Activated T-cell treated with anti-CD3 and anti-CD28 coated beads, Interleukin-2, amount 50 U/mL, for 72 hours (primary cell): ENCODE measurements at regions not wholly inside any gene's neighbourhood (a gene's known extent, or its start where the extent isn't known, plus 50 kb on each side); places are given as distances from the start of the nearest gene placed in this dataset.
"Not testable (repeated sequence)": the region's sequence is repeated elsewhere in the genome, so short reads cannot be mapped to it uniquely, and the experiment has no call there.

Source experiments
- ATAC-seq, 2 donors: fragments of 150-1000 bp; cut with Tn5 transposase; replicated peaks in 1 of 2; 2 replicates each; pipeline ENCODE4 v1.10.0; 2021; ENCODE audit warnings: moderate library complexity in 2 of 2, mild to moderate bottlenecking in 1 of 2
- DNase-seq, 2 donors: peaks; one replicate each; pipeline ENCODE4 v3.0.0; 2021 to 2022; ENCODE audit warnings: mixed read lengths in 1 of 2
- H3K27ac Mint-ChIP-seq: one replicate; pipeline ENCODE4 v1.8.0; 2022; ENCODE audit warnings: mild to moderate bottlenecking, moderate library complexity, mixed read lengths
- H3K27me3 Mint-ChIP-seq: one replicate; pipeline ENCODE4 v1.8.0; 2022; ENCODE audit warnings: low read depth, mixed read lengths
- H3K36me3 Mint-ChIP-seq, 2 donors: one replicate each; pipeline ENCODE4 v1.8.0; 2022; ENCODE audit warnings: mixed read lengths in 2 of 2, mild to moderate bottlenecking in 1 of 2; ENCODE audit not compliant: insufficient read depth in 2 of 2
- H3K4me1 Mint-ChIP-seq: one replicate; pipeline ENCODE4 v1.8.0; 2022; ENCODE audit warnings: low read depth, mixed read lengths
- H3K4me3 Mint-ChIP-seq, 2 donors: one replicate each; pipeline ENCODE4 v1.8.0; 2022; ENCODE audit warnings: mild to moderate bottlenecking in 2 of 2, mixed read lengths in 2 of 2, moderate library complexity in 2 of 2
- H3K9me3 Mint-ChIP-seq, 2 donors: one replicate each; pipeline ENCODE4 v1.8.0; 2022; ENCODE audit warnings: mixed read lengths in 2 of 2

- no peak overlapping the region for H3K27ac Mint-ChIP-seq
- no peak for ATAC-seq
Measured at GRCh38 chr5:144032375-144032774, 138.1 kb downstream of the YIPF5 start.

GRCh38 chr5:144033486-144033885, 137.0 kb downstream of the YIPF5 start:
- no peak for DNase-seq
- H3K9me3 Mint-ChIP-seq = no peaks in the 10 kb centered on the region
- H3K4me1 Mint-ChIP-seq = no peaks in the 10 kb centered on the region
- ATAC-seq = no peak
- H3K27me3 Mint-ChIP-seq = peaks cover 14% of the 10 kb centered on the region
- no peaks in the 10 kb centered on the region for H3K36me3 Mint-ChIP-seq
- H3K4me3 Mint-ChIP-seq = no peak overlapping the region
- no peak overlapping the region for H3K27ac Mint-ChIP-seq

More at GRCh38 chr5:144032375-144032774, 138.1 kb downstream of the YIPF5 start:
- H3K27me3 Mint-ChIP-seq = peaks cover 14% of the 10 kb centered on the region
- DNase-seq = no peak
- H3K4me1 Mint-ChIP-seq = no peaks in the 10 kb centered on the region
- no peaks in the 10 kb centered on the region for H3K36me3 Mint-ChIP-seq
- H3K9me3 Mint-ChIP-seq = no peaks in the 10 kb centered on the region
- H3K4me3 Mint-ChIP-seq = no peak overlapping the region

DNA sequence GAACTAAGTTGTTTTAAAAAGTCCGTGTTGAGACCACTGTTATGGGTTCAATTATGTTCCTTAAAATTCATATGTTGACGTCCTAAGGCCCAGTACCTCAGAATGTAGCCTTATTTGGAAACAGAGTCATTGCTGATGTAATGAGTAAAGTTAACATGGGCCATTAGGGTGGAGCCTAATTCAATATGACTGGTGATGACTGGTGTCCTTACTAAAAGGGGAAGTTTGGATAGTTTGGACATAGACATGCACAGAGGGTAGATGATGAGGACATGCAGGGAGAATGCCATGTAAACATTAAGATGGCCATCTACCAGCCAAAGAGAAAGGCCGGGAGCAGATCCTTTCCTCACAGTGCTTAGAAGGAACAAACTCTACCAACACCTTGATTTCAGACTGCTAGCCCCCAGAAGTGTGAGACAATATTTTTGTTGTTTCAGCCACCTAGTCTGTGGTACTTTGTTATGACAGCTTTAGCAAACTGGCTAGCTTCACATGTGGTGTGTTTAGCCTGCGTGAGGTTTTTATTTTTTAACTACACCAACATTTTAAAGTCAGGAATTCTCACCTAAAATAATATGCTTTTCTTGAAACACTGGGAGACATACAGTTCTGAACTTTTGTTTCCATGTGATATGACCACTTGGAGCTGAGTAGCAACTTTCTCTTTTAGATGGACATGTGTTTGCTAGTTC, 135.3 kb downstream of the YIPF5 start:
- ATAC-seq (no peak), DNase-seq (no peak)
- Mint-ChIP-seq H3K4me1 (no peaks in the 10 kb centered on the region), H3K4me3 (no peak overlapping the region), H3K27me3 (peaks cover 14% of the 10 kb centered on the region), H3K9me3 (no peaks in the 10 kb centered on the region), H3K36me3 (no peaks in the 10 kb centered on the region), H3K27ac (no peak overlapping the region)

DNA sequence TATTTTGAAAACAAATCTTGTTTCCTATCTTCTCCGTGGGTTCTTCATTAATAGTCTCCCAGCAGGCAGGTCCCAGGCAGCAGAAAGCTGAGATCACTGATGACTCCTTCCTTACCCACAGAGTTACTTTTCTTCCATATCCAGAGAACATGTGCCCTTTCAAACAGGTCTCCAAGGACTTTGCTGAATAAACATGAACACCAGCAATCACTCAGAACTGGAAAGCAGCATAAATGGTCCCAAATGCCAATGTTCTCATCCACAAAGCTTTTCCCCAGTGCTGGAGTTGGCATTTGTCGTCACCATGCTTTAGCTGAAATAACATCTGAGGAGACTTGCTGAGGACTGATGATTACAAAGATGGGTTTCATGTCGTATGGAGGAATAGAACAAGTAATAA, 134.0 kb downstream of the YIPF5 start:
- peaks cover 14% of the 10 kb centered on the region for H3K27me3 Mint-ChIP-seq
- DNase-seq = no peak
- no peaks in the 10 kb centered on the region for H3K36me3 Mint-ChIP-seq

GRCh38 chr5:144040615-144041305, 129.7 kb downstream of the YIPF5 start:
- DNase-seq (no peak), ATAC-seq (no peak)
- H3K9me3 Mint-ChIP-seq = no peaks in the 10 kb centered on the region
- peaks cover 10% of the 10 kb centered on the region for H3K27me3 Mint-ChIP-seq
- no peak overlapping the region for H3K27ac Mint-ChIP-seq
- no peaks in the 10 kb centered on the region for H3K4me1 Mint-ChIP-seq
- no peaks in the 10 kb centered on the region for H3K36me3 Mint-ChIP-seq
- H3K4me3 Mint-ChIP-seq = no peak overlapping the region

More for the DNA sequence above, 134.0 kb downstream of the YIPF5 start:
- ATAC-seq = no peak
- Mint-ChIP-seq H3K4me3 (no peak overlapping the region), H3K27ac (no peak overlapping the region), H3K9me3 (no peaks in the 10 kb centered on the region), H3K4me1 (no peaks in the 10 kb centered on the region)

DNA sequence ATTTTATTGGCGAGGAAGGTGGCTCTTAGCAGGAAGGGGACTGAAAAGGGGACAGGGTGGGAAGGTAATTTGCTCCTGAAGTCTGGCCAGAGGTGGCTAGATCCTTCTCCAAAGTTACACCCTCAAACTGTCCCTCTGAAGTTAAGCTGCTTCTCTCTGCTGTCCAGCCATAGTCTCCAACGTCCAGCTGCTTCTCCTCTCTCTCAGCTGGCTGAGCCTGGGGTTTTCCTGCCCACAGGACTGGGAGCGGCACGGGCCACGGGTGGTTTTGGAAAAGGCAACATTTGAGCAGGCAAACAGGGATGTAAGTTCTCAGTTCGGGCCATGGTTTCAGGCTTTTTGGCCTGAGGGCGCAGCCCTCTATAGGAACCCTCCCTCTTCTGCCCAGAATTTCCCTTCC, 128.3 kb downstream of the YIPF5 start:
- H3K36me3 Mint-ChIP-seq = no peaks in the 10 kb centered on the region
- no peaks in the 10 kb centered on the region for H3K4me1 Mint-ChIP-seq
- ATAC-seq = no peak
- H3K4me3 Mint-ChIP-seq = no peak overlapping the region
- DNase-seq = no peak
- no peak overlapping the region for H3K27ac Mint-ChIP-seq
- no peaks in the 10 kb centered on the region for H3K9me3 Mint-ChIP-seq
- H3K27me3 Mint-ChIP-seq = no peaks in the 10 kb centered on the region

GRCh38 chr5:144048259-144048856, 122.1 kb downstream of the YIPF5 start:
- Mint-ChIP-seq H3K4me3 (no peak overlapping the region), H3K9me3 (no peaks in the 10 kb centered on the region), H3K27me3 (peaks cover 15% of the 10 kb centered on the region), H3K4me1 (no peaks in the 10 kb centered on the region), H3K27ac (no peak overlapping the region), H3K36me3 (no peaks in the 10 kb centered on the region)
- ATAC-seq (no peak), DNase-seq (no peak)

DNA sequence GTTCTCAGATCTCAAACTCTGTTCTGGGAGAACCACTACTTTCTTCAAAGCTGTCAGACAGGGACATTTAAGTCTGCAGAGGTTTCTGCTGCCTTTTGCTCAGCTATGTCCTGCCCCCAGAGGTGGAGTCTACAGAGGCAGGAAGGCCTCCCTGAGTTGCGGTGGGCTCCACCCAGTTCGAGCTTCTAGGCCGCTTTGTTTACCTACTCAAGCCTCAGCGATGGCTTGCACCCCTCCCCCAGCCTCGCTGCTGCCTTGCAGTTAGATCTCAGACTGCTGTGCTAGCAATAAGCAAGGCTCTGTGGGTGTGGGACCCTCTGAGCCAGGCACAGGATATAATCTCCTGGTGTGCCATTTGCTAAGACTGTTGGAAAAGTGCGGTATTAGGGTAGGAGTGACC, 115.1 kb downstream of the YIPF5 start:
- H3K4me1 Mint-ChIP-seq, H3K9me3 Mint-ChIP-seq, ATAC-seq, DNase-seq, H3K4me3 Mint-ChIP-seq, H3K36me3 Mint-ChIP-seq, H3K27ac Mint-ChIP-seq: not testable (repeated sequence)
- H3K27me3 Mint-ChIP-seq = peaks cover 15% of the 10 kb centered on the region

DNA sequence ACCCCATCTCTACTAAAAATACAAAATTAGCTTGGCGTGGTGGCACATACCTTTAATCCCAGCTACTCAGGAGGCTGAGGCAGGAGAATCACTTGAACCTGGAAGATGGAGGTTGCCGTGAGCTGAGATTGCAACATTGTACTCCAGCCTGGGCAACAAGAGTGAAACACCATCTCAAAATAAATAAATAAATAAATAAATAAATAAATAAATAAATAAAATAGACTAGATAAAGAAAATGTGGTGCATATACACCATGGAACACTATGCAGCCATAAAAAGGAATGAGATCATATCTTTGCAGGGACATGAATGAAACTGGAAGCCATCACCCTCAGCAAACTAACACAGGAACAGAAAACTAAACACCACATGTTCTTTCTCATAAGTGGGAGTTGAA, 110.4 kb downstream of the YIPF5 start:
- not testable (repeated sequence) for DNase-seq, H3K27ac Mint-ChIP-seq, ATAC-seq

GRCh38 chr5:144060598-144060997, 109.9 kb downstream of the YIPF5 start:
- H3K27ac Mint-ChIP-seq = no peak overlapping the region
- no peak overlapping the region for H3K4me3 Mint-ChIP-seq

More for the DNA sequence above, 110.4 kb downstream of the YIPF5 start:
- H3K9me3 Mint-ChIP-seq, H3K27me3 Mint-ChIP-seq, H3K36me3 Mint-ChIP-seq, H3K4me1 Mint-ChIP-seq, H3K4me3 Mint-ChIP-seq: not testable (repeated sequence)

GRCh38 chr5:144065786-144066185, 104.7 kb downstream of the YIPF5 start:
- H3K9me3 Mint-ChIP-seq = no peaks in the 10 kb centered on the region
- no peak overlapping the region for H3K27ac Mint-ChIP-seq
- H3K27me3 Mint-ChIP-seq = no peaks in the 10 kb centered on the region
- no peak for DNase-seq
- H3K36me3 Mint-ChIP-seq = no peaks in the 10 kb centered on the region
- H3K4me1 Mint-ChIP-seq = no peaks in the 10 kb centered on the region
- no peak for ATAC-seq
- H3K4me3 Mint-ChIP-seq = no peak overlapping the region

More at GRCh38 chr5:144060598-144060997, 109.9 kb downstream of the YIPF5 start:
- DNase-seq = no peak
- peaks cover 2 to 4% of the 10 kb centered on the region in 2 donors for H3K9me3 Mint-ChIP-seq
- no peaks in the 10 kb centered on the region for H3K4me1 Mint-ChIP-seq
- H3K36me3 Mint-ChIP-seq = peaks cover 0 to 2% of the 10 kb centered on the region in 2 donors
- peak in 1 of 2 donors; percentile 62 for ATAC-seq
- H3K27me3 Mint-ChIP-seq = no peaks in the 10 kb centered on the region

GRCh38 chr5:144072518-144072927, 97.9 kb downstream of the YIPF5 start:
- Mint-ChIP-seq H3K36me3 (peaks cover 0 to 1% of the 10 kb centered on the region in 2 donors), H3K4me1 (no peaks in the 10 kb centered on the region), H3K27me3 (peaks cover 5% of the 10 kb centered on the region), H3K9me3 (peaks cover 3 to 5% of the 10 kb centered on the region in 2 donors), H3K4me3 (no peak overlapping the region), H3K27ac (no peak overlapping the region)
- no peak for ATAC-seq
- DNase-seq = no peak

DNA sequence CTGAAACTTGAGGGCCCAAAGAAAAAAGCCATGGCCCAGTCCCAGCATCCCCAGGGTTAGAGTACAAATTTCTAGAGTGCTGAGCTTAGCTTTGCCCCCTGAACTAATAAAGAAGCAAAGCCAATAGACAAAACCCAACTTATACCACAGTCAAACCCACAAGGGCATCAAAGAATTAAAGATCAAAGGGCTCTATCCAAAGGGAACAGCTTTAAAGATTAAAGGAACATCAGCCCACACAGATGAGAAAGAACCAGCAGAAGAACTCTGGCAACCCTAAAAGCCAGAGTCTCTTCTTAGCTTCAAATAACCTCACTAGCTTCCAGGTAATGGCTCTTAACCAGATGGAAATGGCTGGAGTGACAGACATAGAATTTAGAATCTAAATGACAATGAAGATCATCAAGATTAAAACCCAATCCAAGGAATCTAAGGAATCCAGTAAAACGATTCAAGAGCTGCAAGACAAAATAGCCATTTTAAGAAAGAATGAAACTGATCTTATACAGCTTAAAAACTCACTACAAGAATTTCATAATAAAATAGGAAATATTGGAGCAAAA, 93.9 kb downstream of the YIPF5 start:
- ATAC-seq (no peak), DNase-seq (no peak)
- H3K4me1 Mint-ChIP-seq = no peaks in the 10 kb centered on the region
- H3K27me3 Mint-ChIP-seq = peaks cover 5% of the 10 kb centered on the region
- H3K36me3 Mint-ChIP-seq = peaks cover 1 to 2% of the 10 kb centered on the region in 2 donors
- H3K4me3 Mint-ChIP-seq = no peak overlapping the region
- peaks cover 5 to 7% of the 10 kb centered on the region in 2 donors for H3K9me3 Mint-ChIP-seq
- H3K27ac Mint-ChIP-seq = no peak overlapping the region
